ENCODE measurements at regions not wholly inside any gene's neighbourhood (a gene's known extent, or its start where the extent isn't known, plus 50 kb on each side); places are given as distances from the start of the nearest gene placed in this dataset.
"Not testable (repeated sequence)": the region's sequence is repeated elsewhere in the genome, so short reads cannot be mapped to it uniquely, and the experiment has no call there.

GRCh38 chr1:182331387-182331786, 60.2 kb downstream of the GLUL start:
- no peak for DNase-seq (ENCODE audit: low spot score)

GRCh38 chr1:182330303-182330702, 61.3 kb downstream of the GLUL start:
- no peak for DNase-seq (ENCODE audit: low spot score)

- DNase-seq (ENCODE audit: low spot score): no peak
Observed at GRCh38 chr1:182329471-182329870, 62.1 kb downstream of the GLUL start.

- DNase-seq (ENCODE audit: low spot score): no peak
Observed at GRCh38 chr1:182328591-182328990, 63.0 kb downstream of the GLUL start.

- DNase-seq (ENCODE audit: low spot score): no peak
Observed at GRCh38 chr1:182325339-182325738, 66.3 kb downstream of the GLUL start.

GRCh38 chr1:182321532-182321931, 70.1 kb downstream of the GLUL start:
- DNase-seq (ENCODE audit: low spot score): not testable (repeated sequence)

- no peak for DNase-seq (ENCODE audit: low spot score)
Observed at GRCh38 chr1:182317611-182318161, 73.9 kb downstream of the GLUL start.

- not testable (repeated sequence) for DNase-seq (ENCODE audit: low spot score)
Observed at GRCh38 chr1:182316454-182316853, 75.1 kb downstream of the GLUL start.

- DNase-seq (ENCODE audit: low spot score): no peak
Observed at GRCh38 chr1:182315167-182315556, 76.4 kb downstream of the GLUL start.

- no peak for DNase-seq (ENCODE audit: low spot score)
Observed at GRCh38 chr1:182309631-182310351, 81.8 kb downstream of the GLUL start.

- DNase-seq (ENCODE audit: low spot score): no peak
Observed at GRCh38 chr1:182308826-182309225, 82.8 kb downstream of the GLUL start.

- not testable (repeated sequence) for DNase-seq (ENCODE audit: low spot score)
Observed at GRCh38 chr1:182307486-182307885, 84.1 kb downstream of the GLUL start.

- no peak for DNase-seq (ENCODE audit: low spot score)
Observed at GRCh38 chr1:182305861-182306260, 85.7 kb downstream of the GLUL start.

GRCh38 chr1:182304627-182305026, 87.0 kb downstream of the GLUL start:
- DNase-seq (ENCODE audit: low spot score): no peak

- no peak for DNase-seq (ENCODE audit: low spot score)
Observed at GRCh38 chr1:182304218-182304617, 87.4 kb downstream of the GLUL start.

GRCh38 chr1:182303778-182304177, 87.8 kb downstream of the GLUL start:
- no peak for DNase-seq (ENCODE audit: low spot score)

- DNase-seq (ENCODE audit: low spot score): no peak
Observed at GRCh38 chr1:182301467-182302198, 90.0 kb downstream of the GLUL start.

GRCh38 chr1:182301026-182301436, 90.6 kb downstream of the GLUL start:
- DNase-seq (ENCODE audit: low spot score): no peak

- DNase-seq (ENCODE audit: low spot score): no peak
Observed at GRCh38 chr1:182299728-182300616, 91.6 kb downstream of the GLUL start.

- DNase-seq (ENCODE audit: low spot score): not testable (repeated sequence)
Observed at GRCh38 chr1:182299054-182299727, 92.4 kb downstream of the GLUL start.

- no peak for DNase-seq (ENCODE audit: low spot score)
Observed at GRCh38 chr1:182297335-182297734, 94.3 kb downstream of the GLUL start.
